Lower leg skin (tissue), 4 donors: ENCODE measurements at regions not wholly inside any gene's neighbourhood (a gene's known extent, or its start where the extent isn't known, plus 50 kb on each side); places are given as distances from the start of the nearest gene placed in this dataset.
"Not testable (repeated sequence)": the region's sequence is repeated elsewhere in the genome, so short reads cannot be mapped to it uniquely, and the experiment has no call there.

Experiments
- DNase-seq, 2 donors: peaks; one replicate each; pipeline ENCODE4 v3.0.0-alpha.2; 2019; ENCODE audit warnings: low spot score in 2 of 2
- H3K4me3 ChIP-seq: fragments of 200-600 bp; sonication (generic); 2 replicates; pipeline ENCODE4 v1.5.1; 2017; ENCODE audit warnings: mild to moderate bottlenecking, low read depth; ENCODE audit not compliant: poor library complexity, severe bottlenecking
- CTCF ChIP-seq, 3 donors: fragments of 450-650 bp; IDR thresholded peaks; one replicate each; pipeline ENCODE4 v1.5.1; 2016; ENCODE audit warnings: antibody characterized with exemption in 3 of 3, mild to moderate bottlenecking in 3 of 3, moderate library complexity in 2 of 3
- POLR2A ChIP-seq, 2 donors: fragments of 450-650 bp; IDR thresholded peaks; one replicate each; pipeline ENCODE4 v1.6.1; 2016 to 2017; ENCODE audit warnings: antibody characterized with exemption in 2 of 2, mild to moderate bottlenecking in 1 of 2, moderate library complexity in 1 of 2
- WGBS, 2 donors: methylation state at CpG; one replicate each; pipeline ENCODE4 v1.1.5; 2018; 5-methylcytosine and 5-hydroxymethylcytosine counted together
- intact Hi-C: fragments of 100-400 bp; cut with DNase I; formaldehyde crosslinking; loops from one replicate; pipeline ENCODE4 v1.15.0; 2023; ENCODE audit warnings: low total_unique reads

DNA sequence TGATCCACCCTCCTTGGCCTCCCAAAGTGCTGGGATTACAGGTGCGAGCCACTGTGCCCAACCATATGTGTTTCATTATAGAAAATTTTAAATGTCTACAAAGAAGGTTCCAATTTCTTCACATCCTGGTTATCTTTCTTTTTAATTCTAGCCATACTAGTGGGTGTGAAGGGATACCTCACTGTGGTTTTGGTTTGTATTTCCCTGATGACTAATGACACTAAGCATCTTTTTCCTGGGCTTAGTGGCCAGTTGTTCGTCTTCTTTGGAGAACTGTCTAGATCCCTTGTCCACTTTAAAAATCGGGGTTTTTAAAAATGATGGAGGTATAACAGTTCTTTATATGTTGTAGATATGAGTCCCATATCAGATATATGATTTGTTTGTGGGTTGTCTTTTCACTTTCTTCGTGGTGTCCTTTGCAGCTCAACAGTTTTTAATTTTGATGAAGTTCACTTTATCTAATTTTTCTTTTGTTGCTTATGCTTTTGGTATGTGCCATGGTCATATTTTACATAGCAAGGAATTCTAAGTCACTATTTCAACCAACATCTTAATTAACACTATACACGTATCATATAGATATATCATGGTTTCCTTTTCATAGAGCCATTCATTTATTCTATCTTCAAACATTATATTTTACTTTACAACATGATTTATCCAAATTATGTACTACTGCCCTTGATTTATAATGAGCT lies 135.0 kb upstream of the RIOK3 start:
- no peak overlapping the region for H3K4me3 ChIP-seq
- 87 to 92% methylated on average over 5 of the region's 5 CpGs for WGBS, 2 donors
- DNase-seq, result no peak
- intact Hi-C loops, result no loop called here
- TF ChIP-seq CTCF (IDR thresholded peaks at IDR 0.05) (no peak), POLR2A (IDR thresholded peaks at IDR 0.05) (no peak)

- intact Hi-C loops, result no loop called here
- no peak overlapping the region for H3K4me3 ChIP-seq
- no peak for TF ChIP-seq POLR2A (IDR thresholded peaks at IDR 0.05)
- no peak for TF ChIP-seq CTCF (IDR thresholded peaks at IDR 0.05)
- WGBS, 2 donors, result 50 to 86% methylated on average over 1 of the region's 1 CpG
- DNase-seq, result no peak
These were observed 132.3 kb upstream of the RIOK3 start for GRCh38 chr18:23320709-23321236.

DNA sequence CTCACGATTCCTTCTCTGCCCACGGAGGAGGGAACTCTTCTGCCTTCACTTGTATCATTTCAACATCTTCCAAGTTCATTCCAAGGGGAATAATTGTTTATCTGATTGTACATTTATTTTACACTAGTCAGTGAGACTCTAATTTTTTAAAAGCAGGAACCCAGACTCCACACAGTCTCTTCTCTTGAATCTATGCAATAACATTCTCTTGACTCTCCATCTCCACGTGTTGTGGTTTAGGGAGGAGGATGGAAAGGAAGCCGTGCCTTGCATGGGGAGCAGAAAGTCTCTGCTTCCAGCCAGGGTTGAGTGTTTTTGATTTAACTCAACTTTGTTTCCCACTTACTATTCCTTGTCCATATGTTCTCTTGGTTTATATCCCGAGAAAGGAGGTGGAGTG lies 131.1 kb upstream of the RIOK3 start:
- no peak overlapping the region for H3K4me3 ChIP-seq
- intact Hi-C loops, result no loop called here
- TF ChIP-seq CTCF (IDR thresholded peaks at IDR 0.05), result no peak
- TF ChIP-seq POLR2A (IDR thresholded peaks at IDR 0.05), result no peak
- WGBS, 2 donors, result 81 to 86% methylated on average over 5 of the region's 5 CpGs
- DNase-seq, result no peak

- 92 to 95% methylated on average over 11 of the region's 11 CpGs for WGBS, 2 donors
- TF ChIP-seq POLR2A (IDR thresholded peaks at IDR 0.05) (no peak), CTCF (IDR thresholded peaks at IDR 0.05) (no peak)
- intact Hi-C loops, result no loop called here
- no peak overlapping the region for H3K4me3 ChIP-seq
- no peak for DNase-seq
These were observed 128.9 kb upstream of the RIOK3 start for GRCh38 chr18:23324056-23324811.

DNA sequence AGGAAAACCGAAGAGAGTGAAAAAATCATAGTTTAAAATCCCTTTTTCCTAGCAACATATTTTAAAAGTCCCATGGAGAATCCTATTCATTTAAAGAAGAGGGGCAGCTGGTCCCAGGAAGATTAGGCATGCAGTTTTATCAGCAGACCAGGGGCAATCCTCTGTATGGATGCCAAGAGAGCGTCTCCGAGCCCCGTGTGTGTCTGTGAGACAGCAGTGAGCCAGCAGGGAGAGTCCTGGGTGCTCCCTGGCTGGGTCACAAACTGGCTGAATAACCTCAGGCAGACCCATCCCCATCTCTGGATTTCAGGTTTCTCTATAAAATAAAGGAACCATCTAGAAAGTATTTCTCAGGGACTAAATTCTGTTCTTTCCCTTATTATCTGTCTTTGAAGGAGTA lies 128.2 kb upstream of the RIOK3 start:
- 88 to 96% methylated on average over 4 of the region's 4 CpGs for WGBS, 2 donors
- no peak for TF ChIP-seq POLR2A (IDR thresholded peaks at IDR 0.05)
- TF ChIP-seq CTCF (IDR thresholded peaks at IDR 0.05), result no peak
- no peak for DNase-seq
- no peak overlapping the region for H3K4me3 ChIP-seq
- intact Hi-C loops, result no loop called here

DNA sequence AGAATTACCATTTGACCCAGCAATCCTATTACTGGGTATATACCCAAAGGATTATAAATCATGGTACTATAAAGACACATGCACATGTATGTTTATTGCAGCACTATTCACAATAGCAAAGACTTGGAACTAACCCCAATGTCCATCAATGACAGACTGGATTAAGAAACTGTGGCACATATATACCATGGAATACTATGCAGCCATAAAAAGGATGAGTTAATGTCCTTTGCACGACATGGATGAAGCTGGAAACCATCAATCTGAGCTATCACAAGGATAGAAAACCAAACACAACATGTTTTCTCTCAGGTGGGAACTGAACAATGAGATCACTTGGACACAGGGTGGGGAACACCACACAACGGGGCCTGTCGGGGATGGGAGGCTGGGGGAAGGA lies 123.4 kb upstream of the RIOK3 start:
- H3K4me3 ChIP-seq, intact Hi-C loops: not testable (repeated sequence)
- 98% methylated on average over 3 of the region's 3 CpGs for WGBS, 2 donors

More for the DNA sequence above, 123.4 kb upstream of the RIOK3 start:
- not testable (repeated sequence) for DNase-seq
